ENCODE measurements at regions not wholly inside any gene's neighbourhood (a gene's known extent, or its start where the extent isn't known, plus 50 kb on each side); places are given as distances from the start of the nearest gene placed in this dataset.

GRCh38 chr15:96802611-96803255, 472.2 kb downstream of the NR2F2 start:
- no peaks in the 10 kb centered on the region for H4K20me1 ChIP-seq (ENCODE audit: insufficient read depth, low read length)

GRCh38 chr15:96804754-96805153, 474.3 kb downstream of the NR2F2 start:
- H3K4me2 ChIP-seq (ENCODE audit: low read length), result no peak overlapping the region
- DNase-seq (ENCODE audit: low spot score), result no peak
- no peak overlapping the region for H3K4me3 ChIP-seq (ENCODE audit: low read depth, low read length, poor library complexity, severe bottlenecking)
- no TSS peak for BruUV-seq (replicated peaks)
- no peaks in the 10 kb centered on the region for H3K36me3 ChIP-seq (ENCODE audit: insufficient read depth, low read length)
- no peak overlapping the region for H2AFZ ChIP-seq (ENCODE audit: low read length)
- H3K79me2 ChIP-seq (ENCODE audit: insufficient read depth, low read depth, low read length), result no peaks in the 10 kb centered on the region
- H3K27ac ChIP-seq (ENCODE audit: low read depth, low read length, poor library complexity, severe bottlenecking), result no peak overlapping the region
- POLR2A ChIA-PET, result no interaction called here
- intact Hi-C loops (cut with micrococcal nuclease; ENCODE audit: unreplicated experiment), result no loop called here
- no peaks in the 10 kb centered on the region for H3K9me2 ChIP-seq (ENCODE audit: insufficient read depth, low read length)
- no peaks in the 10 kb centered on the region for H3K4me1 ChIP-seq (ENCODE audit: insufficient read depth, low read length, poor library complexity, severe bottlenecking)
- no peaks in the 10 kb centered on the region for H4K20me1 ChIP-seq (ENCODE audit: insufficient read depth, low read length)
- no peak for TF ChIP-seq CTCF (conservative IDR thresholded peaks at IDR 0.05; ENCODE audit: low read length)
- no peak for TF ChIP-seq EZH2phosphoT487 (IDR thresholded peaks at IDR 0.05; ENCODE audit: borderline replicate concordance, low read depth, low read length)
- no peaks in the 10 kb centered on the region for H3K9me3 ChIP-seq (ENCODE audit: low read length)
- CTCF ChIA-PET (ENCODE audit: unreplicated experiment), result no interaction called here

More at GRCh38 chr15:96802611-96803255, 472.2 kb downstream of the NR2F2 start:
- Histone ChIP-seq H3K9me3 (ENCODE audit: low read length) (no peaks in the 10 kb centered on the region), H3K27ac (ENCODE audit: low read depth, low read length, poor library complexity, severe bottlenecking) (no peak overlapping the region), H3K36me3 (ENCODE audit: insufficient read depth, low read length) (no peaks in the 10 kb centered on the region), H3K4me3 (ENCODE audit: low read depth, low read length, poor library complexity, severe bottlenecking) (no peak overlapping the region), H3K4me2 (ENCODE audit: low read length) (no peak overlapping the region), H3K9me2 (ENCODE audit: insufficient read depth, low read length) (no peaks in the 10 kb centered on the region), H3K79me2 (ENCODE audit: insufficient read depth, low read depth, low read length) (no peaks in the 10 kb centered on the region), H2AFZ (ENCODE audit: low read length) (no peak overlapping the region), H3K4me1 (ENCODE audit: insufficient read depth, low read length, poor library complexity, severe bottlenecking) (no peaks in the 10 kb centered on the region)
- DNase-seq (ENCODE audit: low spot score), result no peak
- intact Hi-C loops (cut with micrococcal nuclease; ENCODE audit: unreplicated experiment), result no loop called here
- BruUV-seq (replicated peaks), result no TSS peak
- ChIA-PET POLR2A (no interaction called here), CTCF (ENCODE audit: unreplicated experiment) (no interaction called here)
- no peak for TF ChIP-seq CTCF (conservative IDR thresholded peaks at IDR 0.05; ENCODE audit: low read length)
- no peak for TF ChIP-seq EZH2phosphoT487 (IDR thresholded peaks at IDR 0.05; ENCODE audit: borderline replicate concordance, low read depth, low read length)

GRCh38 chr15:96807361-96807760, 476.9 kb downstream of the NR2F2 start:
- no peak for DNase-seq (ENCODE audit: low spot score)
- intact Hi-C loops (cut with micrococcal nuclease; ENCODE audit: unreplicated experiment), result no loop called here
- Histone ChIP-seq H3K9me2 (ENCODE audit: insufficient read depth, low read length) (no peaks in the 10 kb centered on the region), H3K4me2 (ENCODE audit: low read length) (no peak overlapping the region), H3K36me3 (ENCODE audit: insufficient read depth, low read length) (no peaks in the 10 kb centered on the region), H3K79me2 (ENCODE audit: insufficient read depth, low read depth, low read length) (no peaks in the 10 kb centered on the region), H3K4me1 (ENCODE audit: insufficient read depth, low read length, poor library complexity, severe bottlenecking) (no peaks in the 10 kb centered on the region), H3K9me3 (ENCODE audit: low read length) (no peaks in the 10 kb centered on the region), H3K4me3 (ENCODE audit: low read depth, low read length, poor library complexity, severe bottlenecking) (no peak overlapping the region), H2AFZ (ENCODE audit: low read length) (no peak overlapping the region), H4K20me1 (ENCODE audit: insufficient read depth, low read length) (no peaks in the 10 kb centered on the region), H3K27ac (ENCODE audit: low read depth, low read length, poor library complexity, severe bottlenecking) (no peak overlapping the region)
- BruUV-seq (replicated peaks), result no TSS peak
- ChIA-PET CTCF (ENCODE audit: unreplicated experiment) (no interaction called here), POLR2A (no interaction called here)
- TF ChIP-seq CTCF (conservative IDR thresholded peaks at IDR 0.05; ENCODE audit: low read length), result no peak
- TF ChIP-seq EZH2phosphoT487 (IDR thresholded peaks at IDR 0.05; ENCODE audit: borderline replicate concordance, low read depth, low read length), result no peak
